HL-60 (cell line): ENCODE measurements at regions not wholly inside any gene's neighbourhood (a gene's known extent, or its start where the extent isn't known, plus 50 kb on each side); places are given as distances from the start of the nearest gene placed in this dataset.

ENCODE experiments used
- DNase-seq, 2 experiments: peaks; one replicate each; pipeline ENCODE4 v3.0.0-alpha.2; 2010 to 2020; ENCODE audit warnings: low read depth in 1 of 2, low spot score in 1 of 2
- H3K27ac ChIP-seq: fragments of 250-450 bp; sonication (Bioruptor Pico); replicated peaks from 2 replicates; pipeline ENCODE4 v1.5.1; 2020; ENCODE audit warnings: mild to moderate bottlenecking, moderate library complexity
- H3K27me3 ChIP-seq: fragments of 250-450 bp; sonication (Bioruptor Pico); 2 replicates; pipeline ENCODE4 v1.5.1; 2021; ENCODE audit warnings: mild to moderate bottlenecking, moderate library complexity; ENCODE audit not compliant: insufficient read depth, poor library complexity, severe bottlenecking
- H3K4me3 ChIP-seq: replicated peaks from 2 replicates; pipeline ENCODE4 v1.5.1; 2011; ENCODE audit warnings: mild to moderate bottlenecking, control low read depth, low read length; ENCODE audit not compliant: insufficient read depth
- CTCF ChIP-seq: IDR thresholded peaks from one replicate; pipeline ENCODE4 v1.5.1; 2011; ENCODE audit warnings: low read length, control low read depth, inconsistent platforms; ENCODE audit not compliant: insufficient read depth
- GABPA ChIP-seq: IDR thresholded peaks from 2 replicates; pipeline ENCODE4 v1.6.1; 2012; ENCODE audit warnings: low read depth
- POLR2AphosphoS5 ChIP-seq: IDR thresholded peaks from 2 replicates; pipeline ENCODE4 v1.6.1; 2012; ENCODE audit warnings: low read depth
- REST ChIP-seq: IDR thresholded peaks from 2 replicates; pipeline ENCODE4 v1.6.1; 2012; ENCODE audit warnings: low read depth; ENCODE audit not compliant: insufficient replicate concordance
- SPI1 ChIP-seq: IDR thresholded peaks from 2 replicates; pipeline ENCODE4 v1.6.1; 2012; ENCODE audit warnings: low read depth, mild to moderate bottlenecking, borderline replicate concordance

GRCh38 chr7:138378741-138379559 is 81.1 kb upstream of the TRIM24 start:
- no peak for TF ChIP-seq REST
- TF ChIP-seq POLR2AphosphoS5, result no peak
- TF ChIP-seq GABPA, result no peak
- no peak for TF ChIP-seq SPI1
- no peak for TF ChIP-seq CTCF
- Histone ChIP-seq H3K27me3 (no peaks in the 10 kb centered on the region), H3K4me3 (no peak overlapping the region), H3K27ac (no peak overlapping the region)
- no peak for DNase-seq

GRCh38 chr7:138382862-138383565 is 77.0 kb upstream of the TRIM24 start:
- H3K27me3 ChIP-seq, result no peaks in the 10 kb centered on the region
- no peak overlapping the region for H3K4me3 ChIP-seq
- DNase-seq, result no peak
- TF ChIP-seq GABPA (no peak), POLR2AphosphoS5 (no peak), REST (no peak), SPI1 (no peak), CTCF (no peak)
- H3K27ac ChIP-seq, result no peak overlapping the region

GRCh38 chr7:138386821-138387220 is 73.2 kb upstream of the TRIM24 start:
- Histone ChIP-seq H3K4me3 (no peak overlapping the region), H3K27ac (no peak overlapping the region), H3K27me3 (no peaks in the 10 kb centered on the region)
- TF ChIP-seq SPI1 (no peak), CTCF (no peak), GABPA (no peak), POLR2AphosphoS5 (no peak), REST (no peak)
- DNase-seq, result no peak
